Dermis blood vessel endothelial cell (primary cell): ENCODE measurements at regions not wholly inside any gene's neighbourhood (a gene's known extent, or its start where the extent isn't known, plus 50 kb on each side); places are given as distances from the start of the nearest gene placed in this dataset.
A peak's percentile ranks its signal among the peaks of the same experiment; 100 is the strongest.

Source experiments
- DNase-seq: peaks from one replicate; pipeline ENCODE4 v3.0.0; 2010

DNA sequence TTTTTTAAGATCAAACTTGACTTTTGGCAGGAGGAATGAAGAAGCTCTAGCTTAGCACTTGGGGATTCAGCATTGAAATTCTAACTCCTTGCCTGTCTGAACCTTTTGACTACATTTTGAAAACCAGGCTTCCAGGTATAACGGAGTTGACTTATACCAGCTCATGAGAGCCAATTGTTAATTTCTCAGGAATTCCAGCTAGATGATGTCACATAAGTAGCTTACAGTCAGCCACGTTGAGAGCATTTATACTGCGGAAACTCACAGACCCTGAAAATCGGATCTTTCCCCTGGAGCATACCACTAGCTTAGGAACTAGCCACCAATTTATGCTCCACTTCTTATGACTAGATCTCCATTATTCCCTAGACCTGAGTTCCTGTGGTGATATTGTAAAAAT lies 321.4 kb upstream of the DPH6 start:
- no peak for DNase-seq

DNA sequence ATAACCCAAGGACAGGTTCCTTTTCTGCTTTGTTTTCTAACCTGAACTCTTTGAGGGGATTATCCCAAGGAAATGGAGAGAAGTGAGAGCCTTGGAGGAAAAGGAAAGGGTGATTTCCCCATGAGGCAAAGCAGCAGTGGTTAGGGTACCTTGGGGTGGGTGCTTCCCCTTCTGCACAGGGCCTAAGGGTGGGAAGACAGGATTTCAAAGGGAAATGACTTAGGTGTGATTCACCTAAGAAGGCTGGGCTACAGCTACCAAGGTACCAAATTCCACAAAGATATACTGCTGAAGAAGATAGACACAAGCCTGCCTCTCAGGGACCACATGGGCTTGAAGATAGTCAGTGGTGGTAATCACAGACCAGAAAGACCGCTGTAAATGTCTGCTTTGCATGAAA lies 325.3 kb upstream of the DPH6 start:
- no peak for DNase-seq

GRCh38 chr15:35871812-35872211 lies 325.8 kb upstream of the DPH6 start:
- DNase-seq: no peak

GRCh38 chr15:35872577-35872976 lies 326.6 kb upstream of the DPH6 start:
- no peak for DNase-seq

- DNase-seq: peak; percentile 78
Observed at GRCh38 chr15:35874260-35874905, 328.4 kb upstream of the DPH6 start.

DNA sequence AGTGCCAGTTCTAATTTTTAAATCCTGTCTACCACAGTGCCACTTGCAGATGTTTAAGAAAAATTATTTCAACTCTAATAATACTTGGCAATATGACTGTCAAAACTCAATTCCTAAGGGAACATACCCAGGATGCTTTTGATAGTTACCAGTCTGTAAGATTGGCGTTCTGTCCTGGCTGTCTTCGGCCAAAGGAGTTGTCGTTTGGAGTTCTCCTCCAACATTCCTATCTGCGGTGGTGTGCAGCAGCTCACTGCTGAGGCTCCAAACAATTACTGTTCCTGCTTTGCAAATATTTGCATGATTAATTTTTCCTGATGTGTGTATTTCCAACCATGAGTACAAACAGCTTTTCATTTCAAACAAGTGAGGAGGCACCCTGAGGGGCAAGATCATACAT lies 330.8 kb upstream of the DPH6 start:
- no peak for DNase-seq

DNA sequence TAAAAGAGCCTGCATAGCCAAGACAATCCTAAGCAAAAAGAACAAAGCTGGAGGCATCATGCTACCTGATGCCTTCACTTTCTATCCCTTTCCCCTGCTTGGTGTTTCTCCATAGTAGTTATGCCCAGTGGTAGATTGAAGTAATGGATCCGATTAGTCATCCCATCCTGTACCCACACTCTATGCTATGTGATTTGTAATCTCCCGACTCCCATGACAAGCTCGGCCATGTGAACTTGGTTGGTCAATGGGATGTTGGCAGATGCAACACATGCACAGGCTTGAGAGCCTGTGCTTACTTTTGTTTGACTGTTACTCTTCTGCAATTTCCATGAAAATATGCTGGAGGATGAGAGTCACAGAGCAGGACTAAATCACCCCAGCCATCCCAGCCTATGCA lies 334.9 kb upstream of the DPH6 start:
- DNase-seq: no peak

GRCh38 chr15:35885870-35886269 lies 339.9 kb upstream of the DPH6 start:
- DNase-seq: no peak

GRCh38 chr15:35886765-35887164 lies 340.8 kb upstream of the DPH6 start:
- peak; percentile 59 for DNase-seq

- DNase-seq: no peak
Observed at GRCh38 chr15:35888815-35889214, 342.9 kb upstream of the DPH6 start.

GRCh38 chr15:35907511-35907910 lies 361.5 kb upstream of the DPH6 start:
- peak; percentile 54 for DNase-seq

DNA sequence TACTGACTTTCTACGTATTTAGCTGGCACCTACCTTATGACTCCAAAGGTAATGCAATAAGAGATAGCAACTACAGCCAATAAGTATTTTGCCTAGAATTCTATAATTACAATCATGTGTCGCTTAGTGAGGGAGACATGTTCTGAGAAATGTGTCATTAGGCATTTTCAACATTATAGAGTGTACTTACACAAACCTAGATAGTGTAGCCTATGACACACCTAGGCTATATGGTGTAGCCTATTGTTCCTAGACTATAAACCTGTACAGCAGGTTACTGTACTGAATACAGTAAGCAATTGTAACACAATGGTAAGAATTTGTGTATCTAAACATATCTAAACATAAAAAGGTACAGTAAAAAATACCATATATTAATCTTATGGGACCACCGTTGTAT lies 363.4 kb upstream of the DPH6 start:
- no peak for DNase-seq

- no peak for DNase-seq
Observed at GRCh38 chr15:35910227-35910626, 364.3 kb upstream of the DPH6 start.

DNA sequence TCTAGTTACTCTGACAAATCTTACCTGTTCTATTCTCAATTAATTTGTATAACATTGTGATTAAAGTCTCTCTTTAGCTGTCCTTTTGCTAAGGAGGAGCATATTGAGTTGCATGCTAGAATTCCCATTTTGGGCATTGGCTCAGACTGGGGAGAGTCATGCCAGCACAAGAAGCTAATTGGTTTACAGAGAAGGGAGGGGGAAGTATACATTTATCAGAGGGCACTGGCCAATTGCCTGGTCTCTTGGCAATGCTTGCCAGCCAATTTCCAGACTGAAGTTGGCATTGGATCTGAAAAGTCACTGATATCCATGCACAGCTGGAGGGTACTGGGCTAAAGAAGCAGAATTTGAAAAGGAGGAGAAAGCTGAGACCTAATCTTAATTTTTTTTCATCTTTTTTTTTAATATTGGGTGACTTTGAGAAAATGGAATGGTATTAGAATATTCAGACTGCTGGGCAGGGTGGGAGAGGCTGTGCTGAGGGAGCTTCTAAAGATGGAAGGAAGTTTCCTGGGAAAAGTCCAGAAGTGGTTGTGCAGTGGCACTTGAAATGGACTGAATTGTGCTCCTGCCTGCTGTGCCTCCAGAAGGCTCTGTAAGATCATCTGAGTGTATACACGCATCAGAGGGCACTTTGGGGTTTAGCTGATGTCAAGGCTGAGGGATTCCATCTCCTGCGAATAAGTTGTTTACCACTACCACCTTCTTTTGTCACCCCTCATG lies 365.2 kb upstream of the DPH6 start:
- DNase-seq: no peak

DNA sequence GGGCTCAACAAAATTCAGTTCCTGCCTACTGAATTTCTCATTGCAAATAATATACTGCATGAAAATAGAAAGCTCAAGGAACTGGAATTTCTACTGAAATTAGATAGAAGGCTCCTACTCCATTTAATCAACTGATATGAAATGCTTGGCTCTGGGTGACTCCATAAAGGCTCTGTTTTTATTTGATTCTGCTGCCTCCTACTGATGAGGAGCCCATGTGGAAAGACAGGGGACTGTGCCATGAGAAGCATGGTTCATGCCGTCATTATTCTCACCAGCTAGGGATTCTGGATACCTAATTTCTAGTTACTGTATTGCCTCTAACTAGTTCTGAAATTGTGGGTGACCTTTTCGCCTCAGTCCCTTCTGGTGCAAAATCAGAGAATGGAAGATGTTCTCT lies 366.2 kb upstream of the DPH6 start:
- DNase-seq: peak; percentile 31

DNA sequence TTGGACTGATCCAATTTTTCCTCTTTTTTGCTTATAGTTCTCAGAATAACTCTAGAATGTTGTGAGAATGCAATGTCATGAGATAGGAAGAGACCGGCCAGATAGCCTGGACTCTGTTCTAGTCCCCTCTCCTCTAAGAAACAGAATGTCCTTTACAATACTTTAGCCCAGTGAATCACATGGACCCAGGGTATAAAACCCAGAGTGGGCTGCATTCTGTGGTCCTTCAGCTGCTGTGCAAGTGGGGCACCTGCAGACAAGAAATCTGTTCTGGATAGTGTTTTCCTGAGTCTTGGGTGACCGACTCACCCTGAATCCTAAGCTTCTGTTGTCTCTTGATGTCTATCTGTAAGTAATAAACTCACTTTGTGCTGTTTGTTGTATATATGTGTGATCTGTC lies 368.6 kb upstream of the DPH6 start:
- DNase-seq: no peak

DNA sequence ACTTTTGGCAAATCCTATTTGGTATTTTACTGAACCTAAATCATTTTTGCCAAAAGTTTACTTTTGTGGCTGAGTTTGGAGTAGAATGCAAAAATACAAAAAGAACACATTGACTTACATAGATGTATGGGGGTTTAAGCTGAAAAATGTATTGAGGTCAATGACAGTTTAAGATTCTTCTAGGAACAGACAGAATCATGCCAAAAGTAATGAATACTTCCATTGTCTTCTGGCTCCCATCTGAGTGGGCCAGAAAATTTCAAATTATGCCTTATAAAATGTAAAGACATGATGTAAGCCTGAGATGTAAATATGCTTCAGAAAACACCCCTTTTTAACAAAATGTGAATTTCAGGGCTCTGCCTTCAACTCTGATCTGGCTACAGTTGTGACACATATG lies 375.1 kb upstream of the DPH6 start:
- DNase-seq: no peak

GRCh38 chr15:35925275-35926006 lies 379.5 kb upstream of the DPH6 start:
- no peak for DNase-seq

DNA sequence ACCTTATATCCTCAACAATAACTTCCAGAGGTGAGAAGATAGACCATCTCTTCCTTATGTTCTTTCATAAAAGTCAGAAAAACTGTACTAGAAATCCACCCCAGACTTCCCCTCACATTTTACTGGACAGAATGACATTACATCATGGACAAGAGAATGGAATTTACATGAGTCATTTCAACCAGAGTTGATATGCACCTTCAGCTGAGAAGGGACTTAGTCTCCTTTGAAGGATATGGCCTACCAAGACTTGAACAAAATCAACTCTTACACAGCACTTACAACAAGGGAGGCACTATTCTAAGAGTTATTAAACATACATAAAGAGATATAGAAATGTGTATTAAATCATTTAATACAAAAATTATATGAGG lies 380.0 kb upstream of the DPH6 start:
- DNase-seq: no peak

DNA sequence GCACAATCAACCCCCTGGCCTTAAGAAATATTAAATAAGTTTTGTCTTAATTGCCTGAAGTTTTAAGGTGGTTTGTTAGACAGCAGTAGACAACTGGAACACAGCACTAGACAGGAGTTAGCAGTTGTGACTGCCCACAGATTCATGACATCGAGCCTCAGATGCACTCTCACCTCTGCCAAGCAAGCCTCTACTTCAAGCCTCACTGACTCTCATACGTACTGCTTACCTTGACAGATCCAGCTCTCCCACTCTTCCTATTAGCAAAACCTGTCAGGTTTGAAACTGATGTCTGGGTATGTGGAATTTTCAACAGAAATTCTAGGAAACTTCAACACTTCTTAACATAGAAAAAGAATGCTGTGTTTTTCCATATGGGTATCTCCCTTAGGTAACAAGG lies 382.9 kb upstream of the DPH6 start:
- no peak for DNase-seq

DNA sequence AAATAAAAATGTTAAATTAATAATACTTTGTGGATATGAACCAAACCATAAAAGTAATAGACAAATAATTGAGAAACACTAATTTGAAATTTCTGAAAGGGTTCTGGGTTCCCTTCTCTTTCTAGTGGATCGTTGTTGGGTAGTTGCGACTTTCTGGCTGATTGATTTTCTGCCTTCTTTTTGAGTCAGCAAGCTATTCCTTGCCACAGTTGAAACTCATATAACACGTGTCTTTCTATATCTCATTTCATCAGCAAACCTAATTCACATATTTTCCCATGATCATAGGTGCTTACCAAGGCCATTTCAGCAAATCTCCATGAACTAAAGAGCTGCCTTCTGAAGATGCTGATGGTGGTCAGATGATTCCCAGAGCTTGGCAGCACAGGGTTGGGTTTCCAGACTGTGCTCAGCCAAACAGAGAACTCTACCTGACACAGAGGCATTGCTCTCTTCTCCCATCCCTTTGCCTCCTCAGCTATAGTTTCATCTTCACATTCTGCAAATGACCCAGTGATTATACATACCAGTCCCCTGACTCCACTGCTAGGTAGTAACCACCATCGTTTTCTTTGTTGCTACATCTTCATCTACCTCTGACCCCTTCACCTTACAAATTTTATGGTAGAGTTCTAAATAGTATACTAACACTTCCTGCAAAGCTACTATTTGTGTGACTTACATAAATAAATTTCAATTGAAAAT lies 383.9 kb upstream of the DPH6 start:
- DNase-seq: no peak

DNA sequence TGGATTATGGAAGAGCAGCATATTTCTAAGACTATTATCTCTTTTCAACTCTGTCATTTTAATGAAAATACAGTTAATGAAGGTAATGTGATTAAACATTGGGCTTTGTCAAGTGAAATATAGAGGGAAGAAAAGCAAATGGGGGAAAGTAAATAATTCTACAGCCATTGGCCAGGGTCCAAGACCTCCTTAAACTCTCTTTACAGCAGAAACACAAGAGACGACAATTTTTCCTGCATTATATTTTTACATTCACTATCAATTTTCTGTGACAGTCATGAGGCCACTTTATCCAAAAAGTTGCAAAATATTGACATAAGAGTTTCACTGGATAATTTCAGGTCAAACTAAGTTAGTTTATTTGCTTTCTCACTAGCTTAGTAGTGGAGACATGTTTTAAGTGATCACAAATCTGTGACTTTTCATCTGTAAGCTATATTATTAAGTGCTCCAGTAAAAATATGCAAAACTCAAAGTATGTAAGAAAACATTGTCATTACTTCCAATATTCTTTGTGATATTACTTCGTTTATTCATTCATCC lies 385.9 kb upstream of the DPH6 start:
- no peak for DNase-seq

- DNase-seq: no peak
Observed at GRCh38 chr15:35932531-35932930, 386.6 kb upstream of the DPH6 start.
